ENCODE measurements at regions not wholly inside any gene's neighbourhood (a gene's known extent, or its start where the extent isn't known, plus 50 kb on each side); places are given as distances from the start of the nearest gene placed in this dataset.
"Not testable (repeated sequence)": the region's sequence is repeated elsewhere in the genome, so short reads cannot be mapped to it uniquely, and the experiment has no call there.

GRCh38 chr6:170200458-170200891, 90.4 kb downstream of the DLL1 start:
- Histone ChIP-seq H3K27me3 (ENCODE audit: control insufficient read depth, insufficient read depth, low read length) (no peaks in the 10 kb centered on the region), H3K4me3 (ENCODE audit: low read depth, low read length) (no peak overlapping the region), H3K9me3 (ENCODE audit: control insufficient read depth, insufficient read depth, low read length) (peaks cover 18% of the 10 kb centered on the region), H3K27ac (ENCODE audit: low read depth, low read length) (no peak overlapping the region)
- ChIA-PET POLR2A (no interaction called here), CTCF (no interaction called here)
- no peak for TF ChIP-seq CTCF (IDR thresholded peaks at IDR 0.05; ENCODE audit: low read depth, low read length)
- DNase-seq (ENCODE audit: low read depth, low spot score) = no peak

DNA sequence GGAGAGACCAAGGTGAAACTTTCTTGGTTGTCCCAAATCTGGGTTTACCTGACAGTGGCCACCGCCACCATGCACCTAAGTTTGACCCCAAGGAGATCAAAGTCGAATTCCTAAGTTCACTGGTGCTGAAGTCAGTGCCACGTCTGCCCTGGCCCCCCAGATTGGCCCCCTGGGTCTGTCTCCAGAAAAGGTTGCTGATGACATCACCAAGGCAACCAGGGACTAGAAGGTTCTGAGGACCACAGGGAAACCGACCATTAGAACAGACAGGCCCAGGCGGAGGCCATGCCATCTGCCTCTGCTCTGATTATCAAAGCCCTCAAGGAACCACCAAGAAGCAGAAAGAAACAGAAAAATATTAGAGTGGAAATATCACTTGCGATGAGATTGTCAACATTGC, 91.2 kb downstream of the DLL1 start:
- Histone ChIP-seq H3K27ac (ENCODE audit: low read depth, low read length) (no peak overlapping the region), H3K27me3 (ENCODE audit: control insufficient read depth, insufficient read depth, low read length) (no peaks in the 10 kb centered on the region), H3K9me3 (ENCODE audit: control insufficient read depth, insufficient read depth, low read length) (peaks cover 16% of the 10 kb centered on the region), H3K4me3 (ENCODE audit: low read depth, low read length) (no peak overlapping the region)
- TF ChIP-seq CTCF (IDR thresholded peaks at IDR 0.05; ENCODE audit: low read depth, low read length) = no peak
- ChIA-PET CTCF (no interaction called here), POLR2A (no interaction called here)
- no peak for DNase-seq (ENCODE audit: low read depth, low spot score)

DNA sequence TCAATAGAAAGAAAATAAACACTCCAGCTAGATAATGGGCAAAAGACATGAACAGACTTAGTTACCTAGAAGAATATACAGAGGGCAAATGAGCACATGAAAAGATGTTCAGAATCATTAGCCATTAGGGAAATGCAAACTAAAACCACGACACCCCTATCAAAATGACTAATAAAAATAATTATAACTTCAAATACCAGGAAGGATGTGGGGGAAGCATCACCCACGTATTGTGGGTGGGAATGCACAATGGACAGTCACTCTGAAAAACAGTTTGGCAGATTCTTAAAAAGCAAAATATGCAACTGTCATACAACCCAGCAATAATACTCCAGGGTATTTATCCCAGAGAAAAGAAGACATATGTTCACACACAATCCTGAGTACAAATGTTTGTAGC, 92.6 kb downstream of the DLL1 start:
- ChIA-PET CTCF (no interaction called here), POLR2A (no interaction called here)
- no peaks in the 10 kb centered on the region for H3K27me3 ChIP-seq (ENCODE audit: control insufficient read depth, insufficient read depth, low read length)
- DNase-seq (ENCODE audit: low read depth, low spot score) = no peak
- TF ChIP-seq CTCF (IDR thresholded peaks at IDR 0.05; ENCODE audit: low read depth, low read length) = no peak
- H3K27ac ChIP-seq (ENCODE audit: low read depth, low read length) = no peak overlapping the region
- peaks cover 16% of the 10 kb centered on the region for H3K9me3 ChIP-seq (ENCODE audit: control insufficient read depth, insufficient read depth, low read length)
- H3K4me3 ChIP-seq (ENCODE audit: low read depth, low read length) = no peak overlapping the region

DNA sequence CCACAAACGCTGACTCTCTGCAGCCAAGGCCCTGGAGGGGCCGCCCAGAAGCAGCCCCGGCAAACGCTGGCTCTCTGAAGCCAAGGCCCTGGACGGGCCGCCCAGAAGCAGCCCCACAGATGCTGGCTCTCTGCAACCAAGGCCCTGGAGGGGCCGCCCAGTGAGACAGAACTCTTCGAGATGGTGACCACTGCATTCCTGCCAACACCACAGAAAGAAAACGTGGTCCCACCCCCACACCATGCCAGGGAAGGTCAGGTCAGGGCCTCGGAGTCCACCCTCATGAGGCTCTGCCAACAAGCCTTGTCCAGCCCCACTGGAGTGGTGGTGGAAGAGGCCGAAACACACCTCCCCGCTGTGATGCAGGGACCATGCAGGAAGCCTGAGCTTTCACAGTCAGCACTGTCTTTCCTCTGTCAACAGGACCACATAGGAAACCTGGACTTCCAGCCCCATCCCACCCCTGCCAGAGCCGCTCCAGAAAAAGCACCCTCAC, 97.5 kb downstream of the DLL1 start:
- no peak for DNase-seq (ENCODE audit: low read depth, low spot score)
- ChIA-PET POLR2A (no interaction called here), CTCF (no interaction called here)
- H3K9me3 ChIP-seq (ENCODE audit: control insufficient read depth, insufficient read depth, low read length) = peaks cover 37% of the 10 kb centered on the region
- TF ChIP-seq CTCF (IDR thresholded peaks at IDR 0.05; ENCODE audit: low read depth, low read length) = no peak
- no peaks in the 10 kb centered on the region for H3K27me3 ChIP-seq (ENCODE audit: control insufficient read depth, insufficient read depth, low read length)
- H3K4me3 ChIP-seq (ENCODE audit: low read depth, low read length) = no peak overlapping the region
- H3K27ac ChIP-seq (ENCODE audit: low read depth, low read length) = no peak overlapping the region

DNA sequence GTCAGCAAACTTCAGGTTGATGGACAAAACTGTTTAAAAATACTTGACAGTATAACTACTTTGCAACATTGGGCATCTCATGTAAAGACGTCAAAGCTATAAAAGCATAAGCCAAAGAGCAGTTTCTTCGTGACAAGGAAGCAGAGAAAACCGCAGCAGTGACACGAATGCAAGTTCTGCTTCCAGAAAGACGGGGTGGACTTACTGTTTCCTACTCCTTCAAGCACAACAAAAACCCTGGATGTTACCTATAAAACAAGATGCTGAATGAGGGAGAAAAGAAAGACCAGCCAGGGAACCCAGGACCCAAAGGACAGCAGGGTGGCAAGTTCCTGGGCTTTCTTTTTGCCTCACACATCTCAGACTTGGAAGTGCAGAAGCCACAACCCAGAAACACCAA, 98.0 kb downstream of the DLL1 start:
- POLR2A ChIA-PET = no interaction called here
- Histone ChIP-seq H3K4me3 (ENCODE audit: low read depth, low read length) (no peak overlapping the region), H3K27ac (ENCODE audit: low read depth, low read length) (no peak overlapping the region), H3K9me3 (ENCODE audit: control insufficient read depth, insufficient read depth, low read length) (peaks cover 42% of the 10 kb centered on the region), H3K27me3 (ENCODE audit: control insufficient read depth, insufficient read depth, low read length) (no peaks in the 10 kb centered on the region)
- no peak for DNase-seq (ENCODE audit: low read depth, low spot score)
- CTCF ChIA-PET = no interaction called here
- no peak for TF ChIP-seq CTCF (IDR thresholded peaks at IDR 0.05; ENCODE audit: low read depth, low read length)

GRCh38 chr6:170192101-170192500, 98.8 kb downstream of the DLL1 start:
- CTCF ChIA-PET; DNase-seq (ENCODE audit: low read depth, low spot score); POLR2A ChIA-PET; H3K27ac ChIP-seq (ENCODE audit: low read depth, low read length); H3K4me3 ChIP-seq (ENCODE audit: low read depth, low read length); H3K27me3 ChIP-seq (ENCODE audit: control insufficient read depth, insufficient read depth, low read length): not testable (repeated sequence)
- peaks cover 50% of the 10 kb centered on the region for H3K9me3 ChIP-seq (ENCODE audit: control insufficient read depth, insufficient read depth, low read length)
